ENCODE measurements at regions not wholly inside any gene's neighbourhood (a gene's known extent, or its start where the extent isn't known, plus 50 kb on each side); places are given as distances from the start of the nearest gene placed in this dataset.
"Not testable (repeated sequence)": the region's sequence is repeated elsewhere in the genome, so short reads cannot be mapped to it uniquely, and the experiment has no call there.

GRCh38 chr17:77838748-77839697, 119.5 kb upstream of the TNRC6C start:
- no peak for DNase-seq (ENCODE audit: low read depth)

GRCh38 chr17:77839698-77840512, 118.6 kb upstream of the TNRC6C start:
- no peak for DNase-seq (ENCODE audit: low read depth)

- DNase-seq (ENCODE audit: low read depth) = no peak
These were observed 117.9 kb upstream of the TNRC6C start for GRCh38 chr17:77840513-77841165.

- no peak for DNase-seq (ENCODE audit: low read depth)
These were observed 116.6 kb upstream of the TNRC6C start for GRCh38 chr17:77841742-77842527.

- DNase-seq (ENCODE audit: low read depth) = no peak
These were observed 115.9 kb upstream of the TNRC6C start for GRCh38 chr17:77842528-77843147.

GRCh38 chr17:77843255-77843895, 115.1 kb upstream of the TNRC6C start:
- not testable (repeated sequence) for DNase-seq (ENCODE audit: low read depth)

- DNase-seq (ENCODE audit: low read depth) = no peak
These were observed 114.6 kb upstream of the TNRC6C start for GRCh38 chr17:77843896-77844295.

DNA sequence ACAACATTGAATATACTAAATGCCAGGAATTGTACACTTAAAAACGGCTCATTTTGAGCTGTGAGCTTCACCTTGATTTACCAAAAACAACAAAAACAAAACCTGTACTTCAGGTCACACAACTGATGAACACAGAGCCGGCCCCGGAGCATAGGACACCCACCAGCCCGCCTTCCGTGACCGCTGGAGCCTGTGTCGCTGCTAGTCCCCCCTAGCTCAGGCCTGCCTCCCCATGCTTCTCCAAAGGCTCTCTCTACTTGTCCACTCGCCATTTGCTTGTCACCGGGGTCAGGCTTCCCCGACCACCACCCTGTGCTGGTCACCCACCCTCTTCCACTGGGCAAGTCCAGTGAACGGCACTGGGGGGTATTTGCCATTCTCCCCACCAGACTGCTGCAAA, 113.8 kb upstream of the TNRC6C start:
- no peak for DNase-seq (ENCODE audit: low read depth)

DNA sequence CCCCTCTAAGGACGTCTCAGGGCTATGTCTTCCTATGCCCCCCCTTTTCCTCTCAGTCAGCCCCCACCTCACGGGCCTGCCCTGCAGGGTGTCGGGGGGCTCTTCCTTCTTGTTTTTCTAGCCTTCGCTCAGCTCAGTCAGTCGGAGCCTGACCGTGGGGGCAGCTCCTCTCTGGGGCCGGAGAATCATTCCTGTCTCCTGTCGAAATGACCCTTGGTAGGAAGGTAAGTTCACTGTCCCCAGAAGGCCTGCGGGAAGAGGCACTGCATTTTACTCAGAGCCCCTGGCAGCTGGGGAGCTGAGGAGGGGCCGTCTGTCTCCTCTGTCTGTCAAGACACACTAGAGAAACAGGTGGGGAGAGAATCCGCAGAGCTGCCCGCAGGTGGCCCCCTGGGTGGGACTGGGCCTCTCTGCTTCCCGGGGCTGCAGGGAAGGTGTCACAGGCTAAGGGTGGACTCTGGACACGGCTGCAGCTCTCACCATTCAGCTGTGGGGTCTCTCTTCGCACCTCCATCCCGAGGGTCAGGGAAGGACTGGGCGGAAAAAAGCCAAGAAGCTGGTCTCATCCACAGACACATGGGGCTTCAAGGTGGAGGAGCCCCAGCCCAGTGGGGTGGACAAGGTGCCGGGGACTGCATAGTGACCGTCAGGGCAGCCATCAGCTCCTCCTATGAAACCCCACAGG, 112.8 kb upstream of the TNRC6C start:
- no peak for DNase-seq (ENCODE audit: low read depth)

DNA sequence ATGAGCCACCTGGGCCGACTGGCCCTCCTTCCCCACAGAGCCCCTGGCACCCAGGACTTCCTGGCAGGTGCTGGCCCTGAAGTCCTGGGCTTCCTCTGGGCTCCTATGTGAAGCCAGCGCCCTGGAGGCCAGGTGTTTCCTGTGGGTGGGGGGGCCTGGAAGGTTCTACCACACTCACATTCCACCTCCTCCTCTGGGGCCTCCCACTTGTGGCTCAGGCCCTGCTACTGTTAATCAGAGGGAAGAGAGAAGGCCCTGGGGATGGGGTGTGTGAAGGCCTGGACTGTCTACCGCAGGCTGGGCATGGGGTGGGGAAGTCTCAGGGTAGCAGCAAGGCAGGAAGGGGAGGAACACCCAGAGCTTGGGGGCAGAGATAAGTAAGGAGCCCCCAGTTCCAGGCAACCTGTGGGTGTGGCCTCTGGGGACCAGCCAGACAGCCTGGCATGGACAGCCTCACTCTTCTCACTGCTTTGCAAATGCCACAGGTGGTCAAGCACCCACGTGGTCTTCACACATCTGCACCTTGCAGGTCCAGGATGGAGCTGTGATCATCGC, 111.9 kb upstream of the TNRC6C start:
- no peak for DNase-seq (ENCODE audit: low read depth)

DNA sequence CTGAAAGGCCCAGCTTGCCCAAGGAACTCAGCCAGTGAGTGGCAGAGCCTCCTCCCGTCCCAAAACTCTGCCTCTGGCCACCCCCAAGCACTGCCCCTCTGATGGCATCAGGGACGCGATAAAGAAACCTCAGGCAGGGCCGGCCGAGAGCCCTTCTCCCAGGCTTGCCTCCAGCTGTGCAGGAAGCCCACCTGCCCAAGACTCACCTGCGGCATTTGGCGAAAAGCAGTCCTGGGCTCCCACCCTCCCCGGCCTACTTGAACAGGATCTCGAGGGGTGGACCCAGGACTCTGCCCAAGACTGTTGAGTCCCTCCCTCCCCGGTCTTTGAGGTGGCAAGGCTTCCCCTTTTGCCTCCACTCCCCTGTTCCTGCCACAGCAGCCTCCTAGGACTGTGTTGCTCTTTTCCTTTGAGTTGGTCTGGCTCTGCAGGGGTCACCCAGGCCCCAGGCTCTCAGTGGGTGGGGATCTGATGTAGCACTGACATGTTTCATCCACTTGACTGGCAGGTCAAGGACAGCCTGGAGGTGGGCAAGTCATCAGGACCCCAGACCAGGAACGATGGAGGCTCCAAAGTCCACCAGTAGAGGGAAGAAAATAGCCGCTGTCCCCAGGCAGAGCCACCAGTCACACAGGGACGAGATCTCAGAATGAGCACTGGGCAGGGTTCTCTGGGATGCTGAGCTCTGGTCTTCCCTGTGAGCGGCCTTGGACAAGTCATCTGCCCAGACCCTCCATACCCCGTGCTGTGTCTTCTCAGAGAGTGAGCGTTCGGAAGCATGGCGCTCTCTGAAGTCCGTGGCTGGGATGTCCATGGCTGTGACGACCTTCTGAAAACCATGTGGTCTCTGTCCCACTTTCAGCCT, 111.0 kb upstream of the TNRC6C start:
- no peak for DNase-seq (ENCODE audit: low read depth)

- DNase-seq (ENCODE audit: low read depth) = no peak
These were observed 110.2 kb upstream of the TNRC6C start for GRCh38 chr17:77848257-77848656.

- DNase-seq (ENCODE audit: low read depth) = no peak
These were observed 109.3 kb upstream of the TNRC6C start for GRCh38 chr17:77849239-77849638.

DNA sequence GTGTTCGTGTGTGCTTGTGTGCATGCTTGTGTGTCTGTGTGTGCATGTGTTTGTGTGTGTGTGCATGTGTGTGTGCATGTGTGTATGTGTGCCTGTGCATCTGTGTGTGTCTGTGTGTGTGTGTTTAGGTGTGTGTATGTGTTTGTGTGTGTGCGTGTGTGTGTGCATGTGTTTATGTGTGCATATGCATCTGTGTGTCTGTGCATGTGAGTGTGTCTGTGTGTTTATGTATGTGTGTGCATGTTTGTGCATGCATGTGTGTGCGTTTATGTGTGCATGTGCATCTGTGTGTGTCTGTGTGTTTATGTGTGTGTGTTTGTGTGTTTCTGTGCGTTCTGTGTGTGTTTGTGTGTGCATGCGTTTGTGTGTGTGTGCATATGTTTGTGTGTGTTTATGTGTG, 106.6 kb upstream of the TNRC6C start:
- no peak for DNase-seq (ENCODE audit: low read depth)

DNA sequence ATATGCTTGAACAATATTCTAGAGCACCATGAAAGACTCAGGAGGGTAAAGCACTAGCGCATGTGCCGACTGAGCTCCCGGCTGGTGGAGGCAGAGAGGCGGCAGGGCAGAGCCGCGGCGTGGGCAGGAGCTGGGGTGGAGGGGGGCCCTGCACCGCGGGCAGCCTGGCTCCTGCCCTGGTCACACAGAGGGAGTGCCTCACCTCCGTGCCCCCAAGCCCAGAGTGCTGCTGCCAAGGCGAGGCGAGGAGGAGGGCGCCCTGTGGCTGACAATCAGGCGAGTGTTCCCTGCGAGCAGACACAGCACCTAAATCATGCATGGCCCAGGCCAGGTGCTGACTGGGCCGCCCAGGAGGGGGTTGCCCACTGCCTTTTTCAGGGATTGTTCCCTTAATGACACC, 105.8 kb upstream of the TNRC6C start:
- DNase-seq (ENCODE audit: low read depth) = no peak

GRCh38 chr17:77853191-77853977, 105.1 kb upstream of the TNRC6C start:
- no peak for DNase-seq (ENCODE audit: low read depth)

- DNase-seq (ENCODE audit: low read depth) = no peak
These were observed 104.3 kb upstream of the TNRC6C start for GRCh38 chr17:77854083-77854758.

All from HS-5 (cell line).